Skeletal muscle tissue (tissue), 3 donors: ENCODE measurements at regions not wholly inside any gene's neighbourhood (a gene's known extent, or its start where the extent isn't known, plus 50 kb on each side); places are given as distances from the start of the nearest gene placed in this dataset.

Experiments used
- H3K27ac ChIP-seq: one replicate; pipeline ENCODE4 v1.7.0; 2013; ENCODE audit warnings: mild to moderate bottlenecking, low read depth, low read length, inconsistent platforms
- H3K27me3 ChIP-seq, 3 donors: one replicate each; pipeline ENCODE4 v1.7.0; 2013; ENCODE audit warnings: low read length in 3 of 3; ENCODE audit not compliant: control insufficient read depth in 3 of 3, insufficient read depth in 3 of 3
- H3K36me3 ChIP-seq, 3 donors: one replicate each; pipeline ENCODE4 v1.7.0; 2013; ENCODE audit warnings: low read length in 3 of 3; ENCODE audit not compliant: control insufficient read depth in 3 of 3, insufficient read depth in 3 of 3
- H3K4me1 ChIP-seq, 3 donors: one replicate each; pipeline ENCODE4 v1.7.0; 2013; ENCODE audit warnings: low read length in 3 of 3, mild to moderate bottlenecking in 3 of 3; ENCODE audit not compliant: control insufficient read depth in 3 of 3, insufficient read depth in 3 of 3
- H3K4me3 ChIP-seq, 3 donors: one replicate each; pipeline ENCODE4 v1.7.0; 2013; ENCODE audit warnings: low read length in 3 of 3
- H3K9ac ChIP-seq, 3 donors: one replicate each; pipeline ENCODE4 v1.7.0; 2013; ENCODE audit warnings: low read length in 3 of 3, mild to moderate bottlenecking in 3 of 3, moderate library complexity in 2 of 3, low read depth in 1 of 3
- H3K9me3 ChIP-seq, 3 donors: one replicate each; pipeline ENCODE4 v1.7.0; 2013; ENCODE audit warnings: low read length in 3 of 3; ENCODE audit not compliant: control insufficient read depth in 3 of 3
- donor health status: Osteomylitis.

DNA sequence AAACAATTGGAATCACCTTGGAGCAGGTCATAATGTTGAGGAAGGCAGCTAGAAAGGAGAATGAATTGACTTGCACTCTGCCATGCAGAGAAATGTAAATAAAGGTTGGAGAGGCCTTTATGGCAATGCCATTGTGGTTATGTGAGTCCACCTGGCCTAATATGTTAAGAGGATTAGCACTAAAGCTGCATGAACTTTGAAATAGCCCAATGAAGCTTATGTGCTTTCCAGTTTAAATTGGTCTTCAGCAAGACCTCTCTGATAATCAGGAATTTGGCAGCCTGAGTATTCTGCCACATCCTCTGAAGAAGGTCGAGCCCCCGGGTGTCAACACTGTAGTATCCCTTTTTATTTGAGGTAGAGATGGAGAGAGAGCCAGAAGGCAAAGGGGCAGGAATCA, 464.9 kb downstream of the CDH2 start:
- Histone ChIP-seq H3K27me3 (no peaks in the 10 kb centered on the region), H3K9me3 (no peaks in the 10 kb centered on the region), H3K4me1 (no peaks in the 10 kb centered on the region), H3K9ac (no peak overlapping the region), H3K36me3 (no peaks in the 10 kb centered on the region), H3K27ac (no peak overlapping the region), H3K4me3 (no peak overlapping the region)

DNA sequence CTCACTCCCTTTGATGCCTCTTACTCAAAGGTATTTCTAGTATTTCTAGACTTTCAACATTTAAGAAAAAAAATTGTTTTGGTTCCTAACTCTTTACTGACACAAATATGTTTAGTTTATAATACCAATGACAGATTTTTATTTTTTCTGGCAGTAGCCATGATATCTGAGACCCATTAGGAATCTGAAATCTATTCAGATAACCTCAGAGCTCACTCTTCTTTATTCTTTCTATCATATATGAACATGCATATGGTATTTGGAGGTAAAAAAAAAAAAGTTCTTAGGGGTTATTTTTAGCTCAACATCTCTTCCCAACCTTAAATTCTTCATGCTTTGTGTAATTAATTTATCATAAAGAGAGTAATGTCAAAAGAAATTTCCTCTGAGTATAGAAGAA, 465.5 kb downstream of the CDH2 start:
- no peaks in the 10 kb centered on the region for H3K9me3 ChIP-seq
- no peaks in the 10 kb centered on the region for H3K36me3 ChIP-seq
- no peaks in the 10 kb centered on the region for H3K27me3 ChIP-seq
- no peaks in the 10 kb centered on the region for H3K4me1 ChIP-seq
- H3K27ac ChIP-seq, result no peak overlapping the region
- H3K9ac ChIP-seq, result no peak overlapping the region
- H3K4me3 ChIP-seq, result no peak overlapping the region

DNA sequence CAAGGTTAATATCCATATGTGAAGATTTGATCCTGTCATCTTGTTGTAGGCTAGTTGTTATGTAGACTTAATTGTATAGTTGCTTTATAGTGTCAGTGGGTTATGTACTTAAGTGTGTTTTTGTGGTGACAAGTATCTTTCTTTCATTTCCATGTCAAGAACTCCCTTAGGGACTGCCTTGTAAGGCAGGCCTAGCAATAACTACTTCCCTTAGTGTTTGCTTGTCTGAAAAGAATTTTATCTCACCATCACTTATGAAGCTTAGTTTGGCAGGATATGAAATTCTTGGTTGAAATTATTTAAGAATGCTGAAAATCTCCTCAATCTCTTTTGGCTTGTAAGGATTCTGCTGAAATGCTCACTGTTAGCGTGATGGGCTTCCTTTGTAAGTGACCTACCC, 467.6 kb downstream of the CDH2 start:
- H3K27me3 ChIP-seq, result no peaks in the 10 kb centered on the region
- H3K4me3 ChIP-seq, result no peak overlapping the region
- no peaks in the 10 kb centered on the region for H3K36me3 ChIP-seq
- no peaks in the 10 kb centered on the region for H3K9me3 ChIP-seq
- H3K4me1 ChIP-seq, result no peaks in the 10 kb centered on the region
- no peak overlapping the region for H3K27ac ChIP-seq
- H3K9ac ChIP-seq, result no peak overlapping the region

DNA sequence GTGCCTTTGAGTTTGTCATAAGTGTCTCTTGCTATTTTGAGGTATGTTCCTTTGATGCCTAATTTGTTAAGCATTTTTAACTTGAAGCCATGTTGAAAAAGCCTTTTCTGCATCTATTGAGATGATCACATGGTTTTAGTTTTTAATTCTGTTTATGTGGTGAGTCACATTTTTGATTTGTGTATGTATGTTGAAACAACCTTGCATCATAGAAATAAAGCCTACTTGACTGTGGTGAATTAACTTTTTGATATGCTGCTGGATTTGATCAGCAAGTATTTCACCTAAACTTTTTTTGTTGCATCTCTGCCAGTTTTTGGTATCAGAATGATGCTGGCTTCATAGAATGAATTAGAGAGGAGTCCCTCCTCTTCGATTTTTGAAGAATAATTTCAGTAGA, 469.7 kb downstream of the CDH2 start:
- no peak overlapping the region for H3K4me3 ChIP-seq
- H3K27ac ChIP-seq, result no peak overlapping the region
- no peak overlapping the region for H3K9ac ChIP-seq
- no peaks in the 10 kb centered on the region for H3K4me1 ChIP-seq
- no peaks in the 10 kb centered on the region for H3K9me3 ChIP-seq
- no peaks in the 10 kb centered on the region for H3K27me3 ChIP-seq
- no peaks in the 10 kb centered on the region for H3K36me3 ChIP-seq

DNA sequence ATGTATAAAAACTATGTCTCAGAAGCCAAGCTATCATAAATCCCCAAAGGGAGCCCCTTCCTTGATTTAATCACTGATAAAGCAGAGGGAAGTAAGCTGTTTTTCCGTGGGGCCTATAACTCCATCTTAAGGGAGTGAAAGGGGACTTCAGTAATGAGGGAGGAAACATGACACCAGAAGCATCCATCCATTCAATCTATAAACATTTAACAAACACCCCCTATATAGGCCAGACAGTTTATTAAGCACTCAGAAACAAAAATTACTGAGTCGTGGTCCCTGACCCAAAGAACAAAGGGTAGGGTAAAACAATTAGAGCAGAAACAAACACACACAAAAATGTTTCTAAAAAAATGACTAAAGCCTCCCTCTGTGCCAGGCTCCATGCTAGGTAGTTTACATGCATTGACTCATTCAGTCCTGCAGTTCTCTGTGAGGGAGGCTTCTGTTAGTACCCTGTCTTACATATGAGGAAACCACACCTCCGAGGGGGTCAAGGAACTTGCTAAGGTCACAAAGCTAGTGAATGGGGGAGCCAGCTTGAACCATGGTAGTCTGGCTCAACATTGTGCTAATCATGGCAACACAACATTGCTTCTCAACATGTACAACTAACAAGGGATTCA, 472.1 kb downstream of the CDH2 start:
- Histone ChIP-seq H3K9me3 (no peaks in the 10 kb centered on the region), H3K36me3 (no peaks in the 10 kb centered on the region), H3K27me3 (no peaks in the 10 kb centered on the region), H3K27ac (no peak overlapping the region), H3K4me3 (no peak overlapping the region), H3K4me1 (no peaks in the 10 kb centered on the region), H3K9ac (no peak overlapping the region)

DNA sequence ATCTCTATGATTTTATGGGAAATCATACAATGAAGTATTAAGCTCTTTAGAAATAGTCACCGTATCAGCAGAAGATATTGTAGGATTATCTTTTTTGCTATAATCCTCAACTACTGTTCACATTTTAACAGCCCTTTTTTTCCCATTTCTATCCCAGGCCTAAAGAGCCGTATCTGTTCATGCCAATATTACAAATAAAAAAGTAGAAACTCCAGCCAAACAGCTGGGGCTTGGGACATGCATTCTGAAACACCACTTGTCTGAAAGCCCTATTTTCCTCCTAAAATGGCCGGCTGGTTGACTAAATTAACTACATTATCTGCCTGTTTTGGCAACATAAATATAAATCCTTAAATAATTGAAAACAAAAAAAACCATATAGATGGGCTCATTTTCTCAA, 477.8 kb downstream of the CDH2 start:
- Histone ChIP-seq H3K36me3 (no peaks in the 10 kb centered on the region), H3K9ac (no peak overlapping the region), H3K27me3 (no peaks in the 10 kb centered on the region), H3K27ac (no peak overlapping the region), H3K9me3 (no peaks in the 10 kb centered on the region), H3K4me3 (no peak overlapping the region), H3K4me1 (no peaks in the 10 kb centered on the region)

DNA sequence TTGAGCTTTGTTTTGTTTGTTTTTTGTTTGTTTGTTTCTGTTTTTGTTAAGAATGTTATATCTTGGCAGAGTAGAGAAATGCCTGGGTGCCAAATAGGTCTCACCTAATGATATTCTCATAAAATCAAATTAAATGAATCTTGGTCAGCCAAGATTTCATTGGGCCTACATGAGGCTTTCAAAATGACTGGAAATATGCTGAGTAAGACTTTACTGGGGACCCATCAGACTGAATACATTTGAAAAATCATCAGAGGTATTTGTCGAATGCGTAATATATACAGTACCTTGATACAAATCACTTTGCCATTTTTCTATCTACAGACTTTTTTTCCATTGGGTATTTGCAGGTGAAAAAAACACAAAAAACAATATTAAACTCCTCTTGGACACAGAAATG, 480.8 kb downstream of the CDH2 start:
- no peaks in the 10 kb centered on the region for H3K4me1 ChIP-seq
- H3K9me3 ChIP-seq, result no peaks in the 10 kb centered on the region
- H3K36me3 ChIP-seq, result no peaks in the 10 kb centered on the region
- H3K27ac ChIP-seq, result no peak overlapping the region
- no peak overlapping the region for H3K9ac ChIP-seq
- H3K27me3 ChIP-seq, result no peaks in the 10 kb centered on the region
- H3K4me3 ChIP-seq, result no peak overlapping the region

DNA sequence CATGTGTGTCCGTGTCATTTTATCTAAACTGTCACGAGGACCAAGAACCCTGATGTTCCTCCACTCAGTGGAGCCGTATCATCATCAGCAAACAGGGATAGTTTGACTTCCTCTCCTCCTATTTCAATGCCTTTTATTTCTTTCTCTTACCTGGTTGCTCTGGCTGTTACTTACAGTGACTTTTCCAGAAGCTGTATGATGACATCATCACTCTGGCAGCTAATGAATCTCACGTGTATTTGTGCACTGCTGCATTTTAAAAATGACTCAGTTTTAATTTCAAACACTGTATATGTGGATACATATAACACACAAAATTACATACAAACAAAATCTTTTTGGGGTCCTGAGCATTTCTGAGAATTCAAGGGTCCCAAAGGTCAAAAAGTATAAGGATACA, 481.4 kb downstream of the CDH2 start:
- Histone ChIP-seq H3K9ac (no peak overlapping the region), H3K27ac (no peak overlapping the region), H3K4me1 (no peaks in the 10 kb centered on the region), H3K4me3 (no peak overlapping the region), H3K27me3 (no peaks in the 10 kb centered on the region), H3K36me3 (no peaks in the 10 kb centered on the region), H3K9me3 (no peaks in the 10 kb centered on the region)

DNA sequence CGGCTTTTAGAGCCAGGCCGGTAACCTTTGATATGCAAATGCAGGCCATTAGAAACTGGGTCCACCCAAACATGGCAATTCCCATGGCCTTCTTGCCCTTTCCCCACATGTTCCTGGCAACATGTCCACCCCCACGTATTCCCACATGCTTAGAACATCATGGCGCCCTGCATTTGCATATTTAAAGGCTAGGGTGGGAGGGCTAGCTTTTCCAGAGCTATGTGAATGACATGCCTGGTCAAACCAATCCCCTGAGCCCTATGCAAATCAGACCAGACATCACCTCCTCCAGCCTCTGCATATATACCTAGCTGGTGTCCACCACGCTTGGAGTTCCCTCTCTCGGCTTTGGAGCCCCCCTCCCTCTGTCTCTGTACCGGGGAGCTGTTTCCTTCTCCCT, 481.9 kb downstream of the CDH2 start:
- no peaks in the 10 kb centered on the region for H3K36me3 ChIP-seq
- H3K27ac ChIP-seq, result no peak overlapping the region
- H3K9me3 ChIP-seq, result no peaks in the 10 kb centered on the region
- no peak overlapping the region for H3K4me3 ChIP-seq
- H3K4me1 ChIP-seq, result no peaks in the 10 kb centered on the region
- no peaks in the 10 kb centered on the region for H3K27me3 ChIP-seq
- no peak overlapping the region for H3K9ac ChIP-seq

DNA sequence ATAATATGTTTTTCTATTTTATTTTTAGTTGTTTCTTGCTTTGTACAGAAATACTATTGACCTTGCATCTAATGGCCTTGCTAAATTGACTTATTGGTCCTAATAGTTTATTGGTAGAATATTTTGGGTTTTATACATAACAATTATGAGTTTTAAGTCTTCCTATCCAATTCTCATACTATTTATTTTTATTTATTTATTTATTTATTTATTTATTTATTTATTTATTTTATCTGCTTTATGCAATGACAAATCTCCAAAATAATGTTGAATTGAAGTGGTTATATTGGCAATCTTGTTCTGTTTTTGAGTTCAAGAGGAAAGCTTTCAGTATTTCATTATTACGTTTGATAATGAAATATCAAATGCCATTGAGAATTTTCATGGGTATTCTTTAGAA, 488.3 kb downstream of the CDH2 start:
- Histone ChIP-seq H3K4me1 (no peaks in the 10 kb centered on the region), H3K36me3 (no peaks in the 10 kb centered on the region), H3K9me3 (peaks cover 0 to 7% (median 0%) of the 10 kb centered on the region in 3 donors), H3K9ac (no peak overlapping the region), H3K27me3 (no peaks in the 10 kb centered on the region), H3K27ac (no peak overlapping the region), H3K4me3 (no peak overlapping the region)
